ENCODE measurements at regions not wholly inside any gene's neighbourhood (a gene's known extent, or its start where the extent isn't known, plus 50 kb on each side); places are given as distances from the start of the nearest gene placed in this dataset.

- Mint-ChIP-seq H3K36me3 (ENCODE audit: low read depth) (no peaks in the 10 kb centered on the region), H3K27me3 (ENCODE audit: low read depth) (peaks cover 3% of the 10 kb centered on the region), H3K9me3 (no peaks in the 10 kb centered on the region), H3K4me1 (no peaks in the 10 kb centered on the region), H3K4me3 (no peak overlapping the region), H3K27ac (ENCODE audit: unreplicated experiment) (no peak overlapping the region)
- DNase-seq (ENCODE audit: low read depth, low spot score) = no peak
- TF ChIP-seq, protein P1, sequence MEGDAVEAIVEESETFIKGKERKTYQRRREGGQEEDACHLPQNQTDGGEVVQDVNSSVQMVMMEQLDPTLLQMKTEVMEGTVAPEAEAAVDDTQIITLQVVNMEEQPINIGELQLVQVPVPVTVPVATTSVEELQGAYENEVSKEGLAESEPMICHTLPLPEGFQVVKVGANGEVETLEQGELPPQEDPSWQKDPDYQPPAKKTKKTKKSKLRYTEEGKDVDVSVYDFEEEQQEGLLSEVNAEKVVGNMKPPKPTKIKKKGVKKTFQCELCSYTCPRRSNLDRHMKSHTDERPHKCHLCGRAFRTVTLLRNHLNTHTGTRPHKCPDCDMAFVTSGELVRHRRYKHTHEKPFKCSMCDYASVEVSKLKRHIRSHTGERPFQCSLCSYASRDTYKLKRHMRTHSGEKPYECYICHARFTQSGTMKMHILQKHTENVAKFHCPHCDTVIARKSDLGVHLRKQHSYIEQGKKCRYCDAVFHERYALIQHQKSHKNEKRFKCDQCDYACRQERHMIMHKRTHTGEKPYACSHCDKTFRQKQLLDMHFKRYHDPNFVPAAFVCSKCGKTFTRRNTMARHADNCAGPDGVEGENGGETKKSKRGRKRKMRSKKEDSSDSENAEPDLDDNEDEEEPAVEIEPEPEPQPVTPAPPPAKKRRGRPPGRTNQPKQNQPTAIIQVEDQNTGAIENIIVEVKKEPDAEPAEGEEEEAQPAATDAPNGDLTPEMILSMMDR (conservative IDR thresholded peaks at IDR 0.05) = no peak
These were observed 83.2 kb downstream of the RDH14 start for GRCh38 chr2:18477293-18477692.

DNA sequence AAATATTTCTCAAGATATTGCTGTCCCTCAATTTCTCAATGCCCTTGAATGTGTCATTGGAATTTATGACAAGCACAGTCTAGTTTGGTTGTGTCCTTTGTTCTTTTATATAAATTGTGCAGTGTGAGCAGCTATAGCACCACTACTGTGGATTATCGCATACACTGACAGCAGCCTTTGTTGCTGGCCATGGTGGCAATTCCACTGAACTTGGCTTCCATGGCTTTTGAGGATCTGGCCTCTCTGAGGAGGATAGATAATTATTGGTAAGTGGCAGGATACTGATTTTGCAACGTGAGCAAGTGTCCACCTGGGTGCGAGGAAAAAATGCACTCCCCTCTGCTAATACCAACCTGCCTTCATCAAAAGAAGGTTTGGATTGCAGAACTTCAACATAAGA is 84.0 kb downstream of the RDH14 start:
- peaks cover 3% of the 10 kb centered on the region for H3K27me3 Mint-ChIP-seq (ENCODE audit: low read depth)
- no peaks in the 10 kb centered on the region for H3K36me3 Mint-ChIP-seq (ENCODE audit: low read depth)
- H3K9me3 Mint-ChIP-seq = no peaks in the 10 kb centered on the region
- no peak for DNase-seq (ENCODE audit: low read depth, low spot score)
- TF ChIP-seq, protein P1 (conservative IDR thresholded peaks at IDR 0.05) = no peak
- no peaks in the 10 kb centered on the region for H3K4me1 Mint-ChIP-seq
- H3K4me3 Mint-ChIP-seq = no peak overlapping the region
- no peak overlapping the region for H3K27ac Mint-ChIP-seq (ENCODE audit: unreplicated experiment)

DNA sequence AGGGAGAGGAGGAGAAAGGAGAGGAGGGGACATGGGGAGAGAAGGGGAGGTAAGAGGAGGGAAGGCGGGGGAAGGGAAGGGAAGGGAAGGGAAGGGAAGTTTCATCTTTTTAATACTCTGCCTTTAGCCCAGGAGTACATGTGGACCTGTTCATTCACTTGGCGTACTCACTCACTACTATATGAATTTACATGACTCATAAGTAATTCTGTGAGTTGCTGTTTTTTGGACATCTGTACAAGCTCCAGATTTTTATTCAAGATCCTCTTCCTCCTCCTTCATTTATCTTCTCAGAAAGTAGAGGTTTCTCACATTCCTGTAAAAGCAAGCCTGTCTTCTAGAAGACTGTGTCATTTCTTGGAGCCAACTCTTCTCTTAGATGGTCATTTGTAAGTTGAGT is 84.6 kb downstream of the RDH14 start:
- H3K36me3 Mint-ChIP-seq (ENCODE audit: low read depth) = no peaks in the 10 kb centered on the region
- DNase-seq (ENCODE audit: low read depth, low spot score) = no peak
- H3K4me1 Mint-ChIP-seq = no peaks in the 10 kb centered on the region
- no peak overlapping the region for H3K27ac Mint-ChIP-seq (ENCODE audit: unreplicated experiment)
- H3K27me3 Mint-ChIP-seq (ENCODE audit: low read depth) = peaks cover 3% of the 10 kb centered on the region
- H3K4me3 Mint-ChIP-seq = no peak overlapping the region
- TF ChIP-seq, protein P1 (conservative IDR thresholded peaks at IDR 0.05) = no peak
- H3K9me3 Mint-ChIP-seq = no peaks in the 10 kb centered on the region

- Mint-ChIP-seq H3K27me3 (ENCODE audit: low read depth) (peaks cover 3% of the 10 kb centered on the region), H3K4me1 (no peaks in the 10 kb centered on the region), H3K27ac (ENCODE audit: unreplicated experiment) (no peak overlapping the region), H3K9me3 (no peaks in the 10 kb centered on the region), H3K36me3 (ENCODE audit: low read depth) (no peaks in the 10 kb centered on the region), H3K4me3 (no peak overlapping the region)
- no peak for DNase-seq (ENCODE audit: low read depth, low spot score)
- TF ChIP-seq, protein P1 (conservative IDR thresholded peaks at IDR 0.05) = no peak
These were observed 85.8 kb downstream of the RDH14 start for GRCh38 chr2:18474700-18475099.

DNA sequence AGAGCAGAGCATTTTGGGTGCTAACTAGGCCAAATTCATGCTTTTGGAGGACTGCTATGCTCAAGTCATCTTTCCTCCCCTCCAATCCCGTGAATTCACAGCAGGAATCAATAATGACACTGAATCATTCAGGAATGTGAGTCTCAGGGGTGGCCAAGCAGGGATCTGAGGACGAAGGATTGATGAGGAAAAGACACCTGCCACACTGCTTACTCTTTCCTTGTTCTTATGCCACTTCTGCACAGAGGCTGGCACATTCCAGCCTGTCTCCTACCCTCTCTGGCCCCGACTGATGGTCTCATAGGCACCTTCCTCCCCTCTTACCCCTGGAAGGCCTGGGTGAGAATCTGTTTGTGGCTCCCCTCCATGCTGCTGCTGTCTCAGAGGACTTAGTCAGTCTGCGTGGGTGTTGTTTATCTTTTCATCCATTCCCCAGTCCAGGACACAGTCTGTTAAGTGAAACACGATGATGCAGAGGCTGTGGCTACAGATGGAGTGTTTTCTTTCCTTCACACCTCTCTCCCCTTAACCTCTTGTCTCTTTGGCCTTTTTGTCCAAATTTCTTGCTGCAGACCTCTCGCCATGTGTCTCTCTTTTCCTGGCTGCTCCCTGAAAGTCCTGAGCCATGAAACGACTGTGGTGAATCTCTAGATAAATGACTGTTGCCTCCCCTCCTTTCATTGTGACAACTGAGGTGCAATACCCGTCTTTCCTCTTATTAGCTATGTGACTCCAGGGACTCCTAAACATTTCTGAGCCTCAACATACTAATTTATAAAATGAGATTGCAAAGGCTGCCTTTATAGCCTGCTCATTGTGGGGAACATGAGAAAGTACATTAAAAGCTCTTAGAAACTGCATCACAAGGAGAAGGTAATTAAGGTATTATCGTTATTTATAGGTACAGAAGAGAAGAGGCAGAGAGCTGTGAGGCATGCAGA is 86.9 kb downstream of the RDH14 start:
- H3K27ac Mint-ChIP-seq (ENCODE audit: unreplicated experiment) = no peak overlapping the region
- H3K4me3 Mint-ChIP-seq = no peak overlapping the region
- H3K27me3 Mint-ChIP-seq (ENCODE audit: low read depth) = peaks cover 3% of the 10 kb centered on the region
- DNase-seq (ENCODE audit: low read depth, low spot score) = no peak
- H3K36me3 Mint-ChIP-seq (ENCODE audit: low read depth) = no peaks in the 10 kb centered on the region
- no peaks in the 10 kb centered on the region for H3K4me1 Mint-ChIP-seq
- TF ChIP-seq, protein P1 (conservative IDR thresholded peaks at IDR 0.05) = no peak
- no peaks in the 10 kb centered on the region for H3K9me3 Mint-ChIP-seq

Data from neural crest cell (in vitro differentiated cells).